ENCODE measurements at regions not wholly inside any gene's neighbourhood (a gene's known extent, or its start where the extent isn't known, plus 50 kb on each side); places are given as distances from the start of the nearest gene placed in this dataset.
A peak's percentile ranks its signal among the peaks of the same experiment; 100 is the strongest.

- no peak for DNase-seq (ENCODE audit: low read depth)
Observed at GRCh38 chr1:87783315-87783714, 454.6 kb downstream of the LMO4 start.

DNA sequence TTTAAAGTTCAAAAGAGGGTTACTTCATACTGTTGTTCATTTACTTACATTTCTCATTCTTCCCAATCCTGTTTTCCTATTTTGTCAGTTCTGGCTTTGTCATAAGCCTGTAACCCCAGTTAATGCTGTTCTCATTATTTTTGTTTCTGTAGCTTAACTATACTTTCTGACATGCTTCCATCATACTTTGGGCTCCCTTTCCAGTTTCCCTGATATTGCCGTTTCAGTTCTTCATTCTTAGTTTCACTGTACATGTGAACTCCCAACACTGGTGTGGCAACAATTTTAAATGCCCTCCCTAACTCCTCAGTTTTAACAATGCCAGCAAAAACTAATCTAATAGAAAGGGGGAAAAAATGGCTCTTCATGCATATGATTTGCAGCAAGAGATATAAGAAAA, 456.7 kb downstream of the LMO4 start:
- no peak for DNase-seq (ENCODE audit: low read depth)

DNA sequence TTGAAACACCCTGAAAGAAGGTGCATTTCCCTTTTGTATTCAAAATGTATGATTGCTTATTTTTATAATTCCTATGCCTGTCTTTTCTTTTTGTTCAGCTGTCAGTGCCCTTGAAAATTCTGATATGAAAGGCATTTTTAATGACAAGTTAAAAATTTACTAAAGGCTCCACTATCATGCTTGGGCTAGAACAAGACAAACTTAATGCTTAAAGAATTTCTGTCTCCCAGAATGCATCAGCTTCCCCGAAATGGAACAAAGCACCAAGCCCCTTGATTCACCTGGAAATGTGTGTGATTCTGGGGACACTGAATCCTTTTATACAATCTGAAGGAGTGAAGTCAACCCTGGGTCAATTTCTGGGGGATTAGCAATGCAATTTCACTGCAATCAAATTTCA, 457.5 kb downstream of the LMO4 start:
- no peak for DNase-seq (ENCODE audit: low read depth)

- DNase-seq (ENCODE audit: low read depth), result no peak
Observed at GRCh38 chr1:87786861-87787545, 458.3 kb downstream of the LMO4 start.

GRCh38 chr1:87787551-87787950, 458.9 kb downstream of the LMO4 start:
- DNase-seq (ENCODE audit: low read depth), result peak; percentile 32

- no peak for DNase-seq (ENCODE audit: low read depth)
Observed at GRCh38 chr1:87790756-87791155, 462.1 kb downstream of the LMO4 start.

DNA sequence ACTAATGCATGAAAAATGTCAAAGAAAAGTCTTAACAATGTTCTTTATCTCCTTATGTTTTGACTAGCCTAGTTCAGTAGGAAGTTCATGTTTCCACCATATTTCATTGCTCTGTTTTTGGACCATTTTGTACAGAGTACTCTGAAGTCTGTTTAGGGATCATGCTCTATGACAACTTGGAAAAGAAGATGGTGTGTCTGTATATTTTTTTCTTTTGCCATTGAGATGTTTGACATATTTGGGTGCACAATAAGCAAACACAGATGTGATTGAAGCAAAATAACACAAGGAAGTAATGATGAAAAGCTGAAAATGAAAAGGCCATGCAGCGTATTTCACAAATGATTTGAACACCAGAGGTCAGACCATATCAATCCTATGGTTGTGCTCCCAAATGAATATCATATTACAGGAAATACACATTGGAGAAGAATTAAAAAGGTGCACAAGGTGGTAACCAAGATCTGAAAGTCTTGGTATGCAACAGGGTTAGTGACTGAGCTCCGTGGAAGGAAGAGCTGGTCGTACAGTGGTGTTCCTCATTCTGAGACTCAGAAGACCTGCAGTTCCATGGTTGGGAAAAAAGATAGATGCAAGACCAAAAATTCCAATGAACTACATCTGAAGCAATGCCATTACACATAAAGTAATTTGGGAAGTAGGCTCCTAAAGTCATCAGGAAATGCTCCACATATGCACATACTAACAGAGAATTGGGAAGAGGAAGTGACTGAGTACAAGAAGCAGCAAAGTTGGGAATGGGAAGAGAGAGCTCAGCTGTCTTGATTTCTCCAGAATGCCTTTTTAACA, 463.5 kb downstream of the LMO4 start:
- no peak for DNase-seq (ENCODE audit: low read depth)

GRCh38 chr1:87794788-87795614, 466.3 kb downstream of the LMO4 start:
- peak; percentile 80 for DNase-seq (ENCODE audit: low read depth)

GRCh38 chr1:87795615-87796337, 467.1 kb downstream of the LMO4 start:
- no peak for DNase-seq (ENCODE audit: low read depth)

GRCh38 chr1:87796471-87796901, 467.8 kb downstream of the LMO4 start:
- no peak for DNase-seq (ENCODE audit: low read depth)

DNA sequence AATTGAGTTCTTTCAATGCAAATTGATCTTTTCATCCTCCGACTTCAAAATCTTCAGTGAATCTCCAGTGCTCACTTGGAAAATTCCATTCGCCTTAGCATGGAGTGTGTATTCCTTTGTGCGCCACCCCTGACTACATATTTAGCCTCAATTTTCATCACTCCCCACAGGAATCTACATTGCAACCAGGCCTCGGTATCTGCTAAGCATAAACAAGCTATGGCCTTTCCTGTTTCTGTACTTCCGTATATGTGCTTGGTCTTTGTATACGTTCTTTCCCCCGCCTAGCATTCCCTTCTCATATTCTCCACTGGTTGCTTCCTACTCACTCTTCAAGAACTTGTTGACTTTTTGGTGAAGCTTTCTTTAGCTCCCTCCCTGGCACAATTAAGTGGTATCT, 470.8 kb downstream of the LMO4 start:
- no peak for DNase-seq (ENCODE audit: low read depth)

- DNase-seq (ENCODE audit: low read depth), result peak; percentile 44
Observed at GRCh38 chr1:87800006-87800405, 471.3 kb downstream of the LMO4 start.

DNA sequence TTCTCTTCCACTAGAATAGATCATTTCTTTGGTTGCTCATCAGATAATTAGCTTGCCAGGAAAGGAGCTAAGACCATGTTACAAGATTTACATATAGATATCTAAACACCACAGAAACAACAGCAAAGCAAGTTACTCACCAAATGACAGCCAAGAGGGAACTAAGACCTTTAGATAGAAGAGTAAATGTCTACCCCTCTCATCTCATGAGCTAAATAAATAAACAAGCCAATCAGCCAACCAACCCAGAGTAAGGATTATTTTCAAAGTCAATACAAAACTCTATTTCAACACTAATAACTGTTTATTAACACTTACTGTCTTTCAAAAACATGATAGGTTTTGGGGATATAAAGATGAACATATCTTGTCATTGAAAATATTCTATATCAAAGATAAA, 474.7 kb downstream of the LMO4 start:
- DNase-seq (ENCODE audit: low read depth), result no peak

DNA sequence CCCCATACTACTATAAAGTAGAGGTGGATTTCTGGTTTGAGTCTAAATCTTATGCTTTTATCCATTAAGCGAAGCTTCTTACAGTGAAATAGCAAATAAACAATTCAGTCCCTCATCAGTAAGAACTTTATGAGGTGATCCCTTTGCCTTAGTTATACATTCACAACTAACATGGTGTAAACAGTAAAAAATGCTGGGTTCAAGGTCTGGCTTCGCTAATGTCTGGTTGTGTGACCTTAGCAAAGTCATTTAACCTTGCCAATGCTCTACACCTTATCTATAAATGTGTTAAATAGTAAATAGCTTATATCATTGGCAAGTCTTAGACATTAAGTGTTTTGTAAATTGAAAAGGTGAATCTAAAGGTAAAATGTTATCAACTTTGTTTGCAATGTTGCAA, 475.4 kb downstream of the LMO4 start:
- DNase-seq (ENCODE audit: low read depth), result no peak

DNA sequence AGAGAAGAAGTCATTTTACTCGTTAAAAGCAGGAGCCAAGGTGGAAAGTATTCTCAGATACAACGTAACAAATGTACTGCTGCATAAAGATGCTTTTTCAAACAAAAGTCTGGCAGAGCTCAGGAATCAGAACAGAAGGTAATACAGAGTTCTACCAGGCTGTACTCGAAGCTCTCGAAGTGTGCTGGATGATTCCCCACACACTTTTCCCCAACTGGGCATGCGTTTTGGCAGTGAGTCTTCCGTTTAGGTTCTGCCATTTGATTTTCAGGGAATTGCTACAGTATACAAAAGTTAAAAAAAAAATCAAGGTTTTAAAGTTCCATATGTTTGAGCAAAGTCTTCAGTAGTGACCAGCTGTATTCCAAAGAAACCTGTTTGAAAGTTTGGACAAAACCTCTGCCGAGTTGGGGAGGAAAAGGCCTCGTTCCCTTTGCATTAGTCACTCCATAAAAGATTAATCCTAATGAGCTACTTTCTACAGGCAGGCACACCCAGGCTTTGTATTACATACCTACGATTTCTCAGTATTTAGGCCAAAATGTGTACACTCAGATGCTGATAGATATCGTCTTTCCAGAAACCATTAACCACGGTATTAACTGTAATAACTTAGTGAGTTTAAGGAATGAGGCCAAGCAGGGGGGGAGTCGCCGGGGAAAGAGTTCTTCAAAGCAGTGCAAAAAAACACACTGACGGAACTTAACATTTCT, 477.1 kb downstream of the LMO4 start:
- peak; percentile 80 for DNase-seq (ENCODE audit: low read depth)

DNA sequence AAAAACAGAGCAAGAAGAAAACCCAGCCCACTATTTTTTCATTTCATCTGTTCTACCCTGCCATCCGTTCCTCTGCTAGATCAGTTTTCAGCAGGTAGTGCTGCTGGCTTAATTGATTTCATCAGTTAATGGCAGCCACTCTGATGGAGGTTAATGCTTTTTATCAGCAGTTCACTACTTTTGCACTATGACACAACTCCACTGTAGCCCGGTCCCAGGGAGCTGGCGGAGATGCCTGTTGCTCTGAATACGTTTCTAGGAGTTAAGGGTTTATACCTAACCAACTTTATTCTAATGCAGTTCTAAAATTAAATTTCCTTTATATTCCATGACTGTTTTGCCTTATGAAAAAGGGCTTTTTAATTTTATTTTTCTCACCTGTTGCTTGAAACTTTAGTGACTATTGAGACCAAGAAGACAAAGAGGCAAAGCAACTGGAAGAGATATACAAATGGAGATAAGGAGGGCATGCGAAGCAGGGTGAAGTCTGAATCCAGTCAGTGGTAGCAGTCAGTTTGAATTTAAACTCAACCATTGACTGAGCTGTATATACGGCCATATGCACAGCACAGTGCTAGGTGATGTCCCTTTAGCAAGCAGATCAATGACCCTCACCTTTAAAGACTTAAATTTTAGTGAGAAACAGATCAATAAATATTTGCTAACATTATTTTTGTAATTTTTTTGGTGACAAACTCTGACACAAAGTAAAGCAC, 477.9 kb downstream of the LMO4 start:
- no peak for DNase-seq (ENCODE audit: low read depth)

GRCh38 chr1:87810166-87810565, 481.5 kb downstream of the LMO4 start:
- DNase-seq (ENCODE audit: low read depth), result peak; percentile 46

GRCh38 chr1:87812871-87813577, 484.3 kb downstream of the LMO4 start:
- DNase-seq (ENCODE audit: low read depth), result no peak

- no peak for DNase-seq (ENCODE audit: low read depth)
Observed at GRCh38 chr1:87814573-87814972, 485.9 kb downstream of the LMO4 start.

DNA sequence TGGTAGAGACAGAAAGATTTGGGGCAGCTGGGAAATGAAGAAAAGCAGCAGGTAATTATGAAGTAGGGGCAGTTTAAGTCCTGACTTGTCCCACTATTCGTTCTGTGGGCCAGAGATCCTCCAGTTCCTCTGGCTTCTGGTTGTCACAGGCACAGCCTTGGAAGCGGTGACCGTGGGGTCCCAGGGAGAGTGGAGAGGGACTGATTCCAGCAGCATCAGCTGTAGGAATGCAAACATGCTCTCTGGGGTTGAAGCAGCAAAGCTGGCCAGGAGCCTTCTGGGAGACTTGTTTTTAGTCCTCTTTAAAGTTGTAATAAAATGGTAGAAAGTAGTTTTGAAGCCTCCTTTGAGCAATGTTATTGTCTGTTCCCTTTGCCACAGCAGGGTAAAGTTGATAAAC, 488.0 kb downstream of the LMO4 start:
- DNase-seq (ENCODE audit: low read depth), result no peak
